SK-N-SH treated with all-trans-retinoic acid at 6 μM for 48 hours (cell line): ENCODE measurements at regions not wholly inside any gene's neighbourhood (a gene's known extent, or its start where the extent isn't known, plus 50 kb on each side); places are given as distances from the start of the nearest gene placed in this dataset.

Experiments
- ZFP30 ChIP-seq: fragments of 450-650 bp; formaldehyde crosslinking; IDR thresholded peaks from 2 replicates; pipeline ENCODE4 v1.5.0; 2022; ENCODE audit warnings: mild to moderate bottlenecking, moderate library complexity
- ZNF70 ChIP-seq: fragments of 450-650 bp; formaldehyde crosslinking; IDR thresholded peaks from 2 replicates; pipeline ENCODE4 v1.5.0; 2020; ENCODE audit warnings: mild to moderate bottlenecking, moderate library complexity

GRCh38 chr12:129959889-129960288, 56.1 kb upstream of the TMEM132D start:
- TF ChIP-seq ZFP30 (CRISPR knock-in tag) = no peak
- TF ChIP-seq ZNF70 (CRISPR knock-in tag) = no peak
